AG10803 (cell line): ENCODE measurements at regions not wholly inside any gene's neighbourhood (a gene's known extent, or its start where the extent isn't known, plus 50 kb on each side); places are given as distances from the start of the nearest gene placed in this dataset.

Experiments
- DNase-seq: peaks from one replicate; pipeline ENCODE4 v3.0.0; 2010; ENCODE audit warnings: low read depth
- H3K4me3 ChIP-seq: 2 replicates; pipeline ENCODE4 v1.5.1; 2011; ENCODE audit warnings: mild to moderate bottlenecking, low read length, control low read depth
- TF ChIP-seq, protein P1 (sequence below): conservative IDR thresholded peaks from 2 replicates; pipeline ENCODE4 v1.5.1; 2011; ENCODE audit warnings: mild to moderate bottlenecking, low read length, control low read depth, inconsistent platforms

DNA sequence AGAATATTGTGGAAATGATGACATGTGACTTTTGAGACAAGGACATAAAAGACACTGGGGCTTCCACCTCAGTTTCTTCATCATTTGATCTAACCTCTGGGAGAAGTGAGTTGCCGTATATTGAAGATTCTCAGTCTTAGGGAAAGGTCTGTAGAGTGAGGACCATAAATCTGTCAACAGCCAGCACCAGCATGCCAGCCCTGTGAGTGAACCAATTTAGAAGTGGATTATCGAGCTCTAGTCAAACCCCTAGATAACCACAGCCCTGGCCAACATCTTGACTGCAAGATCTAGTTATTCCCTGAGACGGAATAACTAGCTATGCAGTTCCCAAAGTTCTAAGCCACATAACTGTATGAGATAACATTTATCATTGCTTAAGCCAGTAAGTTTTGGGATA is 108.8 kb upstream of the PTPRR start:
- TF ChIP-seq, protein P1, sequence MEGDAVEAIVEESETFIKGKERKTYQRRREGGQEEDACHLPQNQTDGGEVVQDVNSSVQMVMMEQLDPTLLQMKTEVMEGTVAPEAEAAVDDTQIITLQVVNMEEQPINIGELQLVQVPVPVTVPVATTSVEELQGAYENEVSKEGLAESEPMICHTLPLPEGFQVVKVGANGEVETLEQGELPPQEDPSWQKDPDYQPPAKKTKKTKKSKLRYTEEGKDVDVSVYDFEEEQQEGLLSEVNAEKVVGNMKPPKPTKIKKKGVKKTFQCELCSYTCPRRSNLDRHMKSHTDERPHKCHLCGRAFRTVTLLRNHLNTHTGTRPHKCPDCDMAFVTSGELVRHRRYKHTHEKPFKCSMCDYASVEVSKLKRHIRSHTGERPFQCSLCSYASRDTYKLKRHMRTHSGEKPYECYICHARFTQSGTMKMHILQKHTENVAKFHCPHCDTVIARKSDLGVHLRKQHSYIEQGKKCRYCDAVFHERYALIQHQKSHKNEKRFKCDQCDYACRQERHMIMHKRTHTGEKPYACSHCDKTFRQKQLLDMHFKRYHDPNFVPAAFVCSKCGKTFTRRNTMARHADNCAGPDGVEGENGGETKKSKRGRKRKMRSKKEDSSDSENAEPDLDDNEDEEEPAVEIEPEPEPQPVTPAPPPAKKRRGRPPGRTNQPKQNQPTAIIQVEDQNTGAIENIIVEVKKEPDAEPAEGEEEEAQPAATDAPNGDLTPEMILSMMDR, result no peak
- H3K4me3 ChIP-seq, result no peak overlapping the region

DNA sequence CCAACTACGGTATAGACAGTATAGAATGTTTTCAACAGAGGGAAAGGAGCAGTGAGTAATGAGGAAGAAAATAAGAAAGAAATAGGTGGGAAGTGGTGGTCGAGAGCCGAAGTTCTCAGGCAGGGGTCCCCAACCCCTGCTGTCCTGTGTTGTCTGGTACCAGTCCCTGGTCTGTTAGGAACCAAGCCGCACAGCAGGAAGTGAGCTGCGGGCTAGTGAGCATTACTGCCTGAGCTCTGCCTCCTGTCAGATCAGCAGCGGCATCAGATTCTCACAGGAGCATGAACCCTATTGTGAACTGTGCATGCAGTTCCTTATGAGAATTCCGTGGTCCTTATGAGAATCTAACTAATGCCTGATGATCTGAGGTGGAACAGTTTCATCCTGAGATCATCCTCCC is 107.3 kb upstream of the PTPRR start:
- TF ChIP-seq, protein P1, result no peak
- no peak for DNase-seq
- no peak overlapping the region for H3K4me3 ChIP-seq

More for the DNA sequence above, 108.8 kb upstream of the PTPRR start:
- DNase-seq, result no peak

DNA sequence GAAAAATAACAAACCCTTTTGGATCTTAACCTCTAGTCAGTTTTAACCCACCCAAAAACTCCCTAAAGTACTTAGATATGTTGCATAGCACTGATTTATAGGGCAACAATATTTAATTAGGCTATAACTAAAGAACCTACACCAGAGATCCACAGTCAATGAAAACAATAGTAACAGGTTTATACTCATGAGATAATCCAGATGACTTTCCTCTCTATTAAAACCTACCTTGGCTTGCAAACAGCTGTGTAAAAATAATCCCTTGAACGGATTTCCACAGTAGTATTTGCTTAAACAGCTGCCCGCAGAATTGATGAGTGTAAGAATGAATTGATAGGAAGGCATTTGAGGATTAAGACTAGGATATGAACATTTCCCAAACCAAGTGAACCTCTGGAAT is 104.3 kb upstream of the PTPRR start:
- no peak for DNase-seq
- no peak overlapping the region for H3K4me3 ChIP-seq

DNA sequence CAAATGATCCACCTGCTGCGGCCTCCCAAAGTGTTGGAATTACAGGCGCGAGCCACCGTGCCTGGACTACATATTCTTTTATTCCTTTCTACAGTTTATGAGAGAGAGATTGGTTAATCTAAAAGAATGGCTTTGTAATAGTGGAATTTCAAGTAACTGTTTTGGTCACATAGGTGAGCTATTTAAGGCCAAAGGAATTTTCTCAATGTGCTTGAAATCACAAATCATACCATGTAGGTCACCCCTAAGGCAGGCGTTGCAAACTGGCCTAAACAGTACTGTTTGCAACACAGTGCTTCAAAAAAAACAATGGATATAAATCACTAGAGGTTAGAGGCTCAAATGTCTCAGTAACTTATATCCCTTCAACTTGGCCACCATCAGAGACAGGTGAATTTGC is 103.7 kb upstream of the PTPRR start:
- TF ChIP-seq, protein P1, result no peak
- DNase-seq, result no peak
- H3K4me3 ChIP-seq, result no peak overlapping the region

More for the DNA sequence above, 104.3 kb upstream of the PTPRR start:
- TF ChIP-seq, protein P1, result no peak

DNA sequence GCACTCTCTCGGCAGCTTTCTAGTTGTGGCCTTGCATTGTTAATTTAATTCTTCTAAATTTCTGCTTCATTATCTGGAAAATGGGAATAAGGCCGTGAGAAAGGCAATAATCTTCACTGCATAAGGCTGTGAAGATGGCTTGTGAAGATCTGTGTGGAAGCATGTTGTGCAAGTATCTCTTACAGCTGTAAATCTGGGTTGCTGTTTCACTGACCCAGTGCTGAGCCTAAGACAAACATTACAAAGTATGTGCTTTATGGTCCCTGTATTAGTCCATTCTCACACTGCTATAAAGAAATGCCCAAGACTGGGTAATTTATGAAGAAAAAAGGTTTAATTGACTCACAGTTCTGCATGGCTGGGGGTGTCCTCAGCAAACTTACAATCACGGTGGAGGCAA is 101.0 kb upstream of the PTPRR start:
- TF ChIP-seq, protein P1, result no peak
- DNase-seq, result no peak
- no peak overlapping the region for H3K4me3 ChIP-seq

DNA sequence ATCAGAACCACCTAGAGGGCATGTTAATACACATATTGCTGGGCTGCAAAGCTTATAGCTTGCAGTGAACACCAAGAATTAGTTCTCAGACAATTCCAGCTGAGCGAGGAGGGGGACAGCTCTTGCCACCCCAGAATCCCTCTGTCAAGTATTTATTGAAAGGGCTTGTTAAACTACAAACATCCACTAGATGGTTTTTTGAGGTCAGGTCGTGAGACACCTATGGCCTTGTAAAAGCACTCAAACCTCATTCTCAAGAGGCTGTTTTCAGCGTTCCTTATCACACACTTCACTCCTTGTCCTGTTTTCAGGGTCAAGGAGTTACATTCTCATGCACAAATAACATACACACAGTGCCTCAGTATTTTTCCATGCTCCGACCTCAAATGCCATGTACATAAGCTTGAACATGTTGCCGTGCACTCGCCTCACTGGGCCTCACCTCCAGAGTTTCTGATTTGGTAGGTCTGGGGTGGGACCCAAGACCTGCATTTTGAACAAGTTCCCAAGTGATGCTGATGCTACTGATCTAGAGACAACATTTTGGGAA is 98.8 kb upstream of the PTPRR start:
- no peak for DNase-seq
- TF ChIP-seq, protein P1, result no peak

DNA sequence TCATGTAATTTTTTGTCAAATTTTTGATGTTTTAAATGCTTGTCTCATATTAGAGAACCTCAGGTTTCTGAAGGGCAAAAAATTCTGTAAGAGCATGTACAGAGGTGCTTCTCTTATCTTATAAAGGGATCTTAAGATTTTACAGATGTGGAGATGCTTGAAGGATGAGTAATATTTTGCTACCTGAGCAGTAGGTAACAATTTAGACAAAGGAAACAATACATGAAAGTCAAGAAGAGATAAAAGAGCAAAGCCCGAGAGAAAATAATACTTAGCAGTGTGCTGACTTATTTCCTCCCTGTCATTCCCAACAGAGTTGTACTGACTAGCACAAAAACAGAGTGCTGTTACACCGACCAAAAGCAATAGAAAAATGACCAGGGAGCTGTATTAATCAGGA is 98.1 kb upstream of the PTPRR start:
- no peak for DNase-seq
- TF ChIP-seq, protein P1, result no peak

More for the DNA sequence above, 98.8 kb upstream of the PTPRR start:
- H3K4me3 ChIP-seq, result no peak overlapping the region

More for the DNA sequence above, 98.1 kb upstream of the PTPRR start:
- H3K4me3 ChIP-seq, result no peak overlapping the region
